ENCODE measurements at regions not wholly inside any gene's neighbourhood (a gene's known extent, or its start where the extent isn't known, plus 50 kb on each side); places are given as distances from the start of the nearest gene placed in this dataset.

DNA sequence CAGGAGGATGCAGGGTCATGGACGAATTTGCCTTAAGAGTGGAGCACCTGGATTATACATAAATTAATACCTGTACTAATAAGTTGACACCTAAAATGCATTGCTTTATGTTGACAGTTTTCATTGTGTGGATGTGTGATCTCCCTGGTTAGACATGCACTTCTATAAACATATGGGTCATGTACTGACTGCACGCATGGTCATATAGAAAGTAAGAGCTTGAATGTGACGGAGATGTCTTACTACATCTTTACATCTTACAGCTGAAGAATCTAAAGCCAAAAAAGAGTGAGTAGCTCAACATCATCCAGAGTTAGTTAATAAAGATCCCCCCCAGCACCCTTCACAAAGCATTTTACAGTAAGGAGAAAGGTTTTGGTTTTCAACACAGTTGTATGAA is 408.4 kb upstream of the JARID2 start:
- no peak for TF ChIP-seq TAF1 (IDR thresholded peaks at IDR 0.05; ENCODE audit: borderline replicate concordance, insufficient read depth, low read length)
- TF ChIP-seq FOXP2 (optimal IDR thresholded peaks at IDR 0.05; ENCODE audit: borderline replicate concordance, extremely low read depth, extremely low read length, insufficient read depth), result no peak
- TF ChIP-seq, protein P1, sequence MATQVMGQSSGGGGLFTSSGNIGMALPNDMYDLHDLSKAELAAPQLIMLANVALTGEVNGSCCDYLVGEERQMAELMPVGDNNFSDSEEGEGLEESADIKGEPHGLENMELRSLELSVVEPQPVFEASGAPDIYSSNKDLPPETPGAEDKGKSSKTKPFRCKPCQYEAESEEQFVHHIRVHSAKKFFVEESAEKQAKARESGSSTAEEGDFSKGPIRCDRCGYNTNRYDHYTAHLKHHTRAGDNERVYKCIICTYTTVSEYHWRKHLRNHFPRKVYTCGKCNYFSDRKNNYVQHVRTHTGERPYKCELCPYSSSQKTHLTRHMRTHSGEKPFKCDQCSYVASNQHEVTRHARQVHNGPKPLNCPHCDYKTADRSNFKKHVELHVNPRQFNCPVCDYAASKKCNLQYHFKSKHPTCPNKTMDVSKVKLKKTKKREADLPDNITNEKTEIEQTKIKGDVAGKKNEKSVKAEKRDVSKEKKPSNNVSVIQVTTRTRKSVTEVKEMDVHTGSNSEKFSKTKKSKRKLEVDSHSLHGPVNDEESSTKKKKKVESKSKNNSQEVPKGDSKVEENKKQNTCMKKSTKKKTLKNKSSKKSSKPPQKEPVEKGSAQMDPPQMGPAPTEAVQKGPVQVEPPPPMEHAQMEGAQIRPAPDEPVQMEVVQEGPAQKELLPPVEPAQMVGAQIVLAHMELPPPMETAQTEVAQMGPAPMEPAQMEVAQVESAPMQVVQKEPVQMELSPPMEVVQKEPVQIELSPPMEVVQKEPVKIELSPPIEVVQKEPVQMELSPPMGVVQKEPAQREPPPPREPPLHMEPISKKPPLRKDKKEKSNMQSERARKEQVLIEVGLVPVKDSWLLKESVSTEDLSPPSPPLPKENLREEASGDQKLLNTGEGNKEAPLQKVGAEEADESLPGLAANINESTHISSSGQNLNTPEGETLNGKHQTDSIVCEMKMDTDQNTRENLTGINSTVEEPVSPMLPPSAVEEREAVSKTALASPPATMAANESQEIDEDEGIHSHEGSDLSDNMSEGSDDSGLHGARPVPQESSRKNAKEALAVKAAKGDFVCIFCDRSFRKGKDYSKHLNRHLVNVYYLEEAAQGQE (IDR thresholded peaks at IDR 0.05; ENCODE audit: insufficient read depth in 1 of 2, low read depth in 2 of 2, low read length in 2 of 2), result no peak
- no peak for TF ChIP-seq SIN3A (IDR thresholded peaks at IDR 0.05; ENCODE audit: borderline replicate concordance, insufficient read depth, low read length)
- no peak for TF ChIP-seq POLR2AphosphoS5 (IDR thresholded peaks at IDR 0.05; ENCODE audit: low read depth, low read length)

DNA sequence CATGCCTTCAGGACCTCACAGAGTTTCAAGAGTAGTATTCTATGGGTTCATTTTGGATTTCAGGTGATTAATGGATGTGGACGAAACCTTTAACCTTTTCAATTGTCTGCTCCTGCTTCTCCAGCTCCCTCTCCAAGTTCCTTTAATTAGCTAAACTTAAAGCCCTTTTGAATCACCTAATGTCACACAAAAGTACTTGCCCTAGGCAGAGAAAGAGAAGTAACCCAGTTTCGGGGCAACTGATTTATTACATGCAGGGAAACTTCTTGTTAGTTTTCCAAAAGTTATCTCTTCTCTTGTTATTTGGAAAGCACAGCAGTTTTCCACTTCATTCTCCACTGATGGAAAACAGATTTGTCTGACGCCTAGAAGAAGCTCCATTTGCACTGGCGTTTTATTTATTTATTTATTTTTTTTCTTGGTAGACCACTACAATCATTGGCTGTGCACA is 407.7 kb upstream of the JARID2 start:
- TF ChIP-seq, protein P1 (IDR thresholded peaks at IDR 0.05; ENCODE audit: insufficient read depth in 1 of 2, low read depth in 2 of 2, low read length in 2 of 2), result no peak
- no peak for TF ChIP-seq FOXP2 (optimal IDR thresholded peaks at IDR 0.05; ENCODE audit: borderline replicate concordance, extremely low read depth, extremely low read length, insufficient read depth)
- TF ChIP-seq POLR2AphosphoS5 (IDR thresholded peaks at IDR 0.05; ENCODE audit: low read depth, low read length), result no peak
- TF ChIP-seq TAF1 (IDR thresholded peaks at IDR 0.05; ENCODE audit: borderline replicate concordance, insufficient read depth, low read length), result no peak
- no peak for TF ChIP-seq SIN3A (IDR thresholded peaks at IDR 0.05; ENCODE audit: borderline replicate concordance, insufficient read depth, low read length)

DNA sequence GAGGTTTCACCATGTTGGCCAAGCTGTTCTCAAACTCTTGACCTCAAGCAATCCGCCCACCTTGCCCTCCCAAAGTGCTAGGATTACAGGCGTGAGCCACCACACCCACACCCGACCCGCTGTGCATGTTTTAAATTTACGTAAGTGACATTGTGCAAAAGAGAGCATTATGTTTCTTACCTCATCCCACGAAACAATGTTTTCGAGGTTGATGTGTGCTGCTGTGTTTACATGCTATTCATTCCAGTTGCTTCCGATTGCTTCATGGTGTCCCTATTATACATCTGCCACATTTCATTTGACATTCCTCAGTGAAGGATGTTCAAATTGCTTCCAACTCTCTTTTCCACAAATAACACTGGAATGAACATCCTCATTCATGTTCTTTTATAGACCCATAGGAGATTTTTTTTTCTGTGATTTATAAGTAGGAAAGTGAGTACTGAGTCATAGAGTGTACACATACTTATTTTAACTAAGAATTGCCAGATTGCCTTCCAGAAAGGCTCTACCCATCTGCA is 403.9 kb upstream of the JARID2 start:
- TF ChIP-seq TAF1 (IDR thresholded peaks at IDR 0.05; ENCODE audit: borderline replicate concordance, insufficient read depth, low read length), result no peak
- no peak for TF ChIP-seq SIN3A (IDR thresholded peaks at IDR 0.05; ENCODE audit: borderline replicate concordance, insufficient read depth, low read length)
- TF ChIP-seq, protein P1 (IDR thresholded peaks at IDR 0.05; ENCODE audit: insufficient read depth in 1 of 2, low read depth in 2 of 2, low read length in 2 of 2), result no peak
- TF ChIP-seq FOXP2 (optimal IDR thresholded peaks at IDR 0.05; ENCODE audit: borderline replicate concordance, extremely low read depth, extremely low read length, insufficient read depth), result no peak
- TF ChIP-seq POLR2AphosphoS5 (IDR thresholded peaks at IDR 0.05; ENCODE audit: low read depth, low read length), result no peak

DNA sequence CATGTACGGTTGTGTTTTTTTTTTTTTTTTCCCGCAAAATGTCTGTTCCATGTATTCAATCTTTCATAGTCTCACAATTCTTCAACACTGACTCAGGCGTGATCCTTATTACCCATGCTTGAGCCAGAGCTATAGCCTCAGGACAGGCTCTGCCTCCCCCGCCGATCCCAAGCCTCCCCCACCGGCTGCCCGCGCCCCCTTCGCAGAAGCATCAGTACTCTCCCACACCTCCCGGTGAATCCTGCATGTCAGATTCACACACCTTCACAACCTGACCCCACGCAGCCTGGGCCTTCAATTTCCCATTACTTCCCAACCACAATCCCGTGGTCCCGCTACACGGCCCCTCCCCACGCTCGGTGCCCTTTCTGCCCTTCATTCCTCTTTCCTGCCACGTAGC is 401.5 kb upstream of the JARID2 start:
- TF ChIP-seq, protein P1 (IDR thresholded peaks at IDR 0.05; ENCODE audit: insufficient read depth in 1 of 2, low read depth in 2 of 2, low read length in 2 of 2), result no peak
- no peak for TF ChIP-seq SIN3A (IDR thresholded peaks at IDR 0.05; ENCODE audit: borderline replicate concordance, insufficient read depth, low read length)
- TF ChIP-seq TAF1 (IDR thresholded peaks at IDR 0.05; ENCODE audit: borderline replicate concordance, insufficient read depth, low read length), result no peak

DNA sequence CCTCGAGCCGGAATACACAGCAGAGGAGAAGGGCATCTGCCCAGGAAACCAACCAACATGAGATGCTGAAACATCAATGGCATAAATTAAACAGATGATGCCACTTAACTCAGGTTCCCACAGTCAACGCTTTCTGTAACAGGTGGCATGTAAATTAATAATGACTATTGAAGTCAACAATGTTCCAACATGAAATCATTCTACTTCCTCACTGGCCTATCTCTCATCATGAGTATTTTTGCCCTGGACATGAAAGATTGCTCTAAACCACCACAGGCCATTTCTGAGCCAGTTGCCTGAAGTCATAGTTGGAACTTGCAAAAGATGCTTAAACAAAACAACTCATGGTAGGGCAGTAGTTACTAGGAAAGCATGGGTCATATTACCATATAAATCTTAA is 397.9 kb upstream of the JARID2 start:
- TF ChIP-seq FOXP2 (optimal IDR thresholded peaks at IDR 0.05; ENCODE audit: borderline replicate concordance, extremely low read depth, extremely low read length, insufficient read depth) (no peak), POLR2AphosphoS5 (IDR thresholded peaks at IDR 0.05; ENCODE audit: low read depth, low read length) (no peak), SIN3A (IDR thresholded peaks at IDR 0.05; ENCODE audit: borderline replicate concordance, insufficient read depth, low read length) (no peak), TAF1 (IDR thresholded peaks at IDR 0.05; ENCODE audit: borderline replicate concordance, insufficient read depth, low read length) (no peak)
- TF ChIP-seq, protein P1 (IDR thresholded peaks at IDR 0.05; ENCODE audit: insufficient read depth in 1 of 2, low read depth in 2 of 2, low read length in 2 of 2), result no peak
